ENCODE measurements at regions not wholly inside any gene's neighbourhood (a gene's known extent, or its start where the extent isn't known, plus 50 kb on each side); places are given as distances from the start of the nearest gene placed in this dataset.

- no peak for TF ChIP-seq CTCF (conservative IDR thresholded peaks at IDR 0.05)
- Mint-ChIP-seq H3K4me1 (ENCODE audit: unreplicated experiment) (peaks cover 18% of the 10 kb centered on the region), H3K27me3 (peaks cover 31% of the 10 kb centered on the region), H3K27ac (no peak overlapping the region), H3K36me3 (no peaks in the 10 kb centered on the region), H3K4me3 (no peak overlapping the region), H3K9me3 (no peaks in the 10 kb centered on the region)
- DNase-seq (ENCODE audit: extremely low spot score, unreplicated experiment): no peak
These were observed 209.6 kb downstream of the BUD13 start for GRCh38 chr11:116563028-116563711.

GRCh38 chr11:116560589-116560988 lies 212.2 kb downstream of the BUD13 start:
- no peak for TF ChIP-seq CTCF (conservative IDR thresholded peaks at IDR 0.05)
- DNase-seq (ENCODE audit: extremely low spot score, unreplicated experiment): no peak
- Mint-ChIP-seq H3K4me3 (no peak overlapping the region), H3K9me3 (peaks cover 5% of the 10 kb centered on the region), H3K27ac (no peak overlapping the region), H3K4me1 (ENCODE audit: unreplicated experiment) (peaks cover 18% of the 10 kb centered on the region), H3K27me3 (peaks cover 48% of the 10 kb centered on the region), H3K36me3 (no peaks in the 10 kb centered on the region)

DNA sequence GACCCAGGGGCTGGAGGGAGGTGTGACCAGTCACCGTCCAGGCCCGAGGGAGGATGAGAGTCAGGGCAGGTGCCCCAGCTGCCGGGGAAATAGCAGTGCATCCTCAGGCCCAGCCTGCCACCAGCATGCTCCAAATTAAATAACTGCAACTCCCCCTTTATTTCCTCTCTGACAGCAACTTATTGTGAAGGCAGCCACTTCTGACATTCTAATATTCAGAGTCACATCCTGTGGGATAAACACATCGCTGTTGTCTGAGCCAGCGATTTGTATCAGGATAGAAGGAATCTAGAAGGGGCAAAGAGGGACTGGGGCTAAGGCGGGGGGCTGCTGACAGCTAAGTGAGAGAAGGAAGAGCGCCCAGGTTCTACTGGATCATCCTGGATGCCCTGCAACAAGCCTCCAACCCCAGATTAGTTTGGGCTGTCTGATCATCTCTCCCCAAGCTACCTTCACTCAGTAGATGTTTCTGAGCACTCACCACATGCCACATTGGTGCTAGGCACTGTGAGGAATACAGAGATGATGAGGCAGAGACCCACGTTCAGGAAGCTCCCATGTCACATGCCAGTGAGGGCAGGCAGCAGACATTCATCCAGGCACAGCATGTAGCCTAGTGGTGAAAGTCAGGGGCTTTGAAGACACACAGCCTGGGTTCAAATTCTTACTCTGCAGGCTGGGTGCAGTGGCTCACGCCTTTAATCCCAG lies 214.1 kb downstream of the BUD13 start:
- no peak for TF ChIP-seq CTCF (conservative IDR thresholded peaks at IDR 0.05)
- Mint-ChIP-seq H3K9me3 (peaks cover 5% of the 10 kb centered on the region), H3K4me1 (ENCODE audit: unreplicated experiment) (peaks cover 17% of the 10 kb centered on the region), H3K27ac (no peak overlapping the region), H3K27me3 (peaks cover 50% of the 10 kb centered on the region), H3K4me3 (no peak overlapping the region), H3K36me3 (no peaks in the 10 kb centered on the region)
- no peak for DNase-seq (ENCODE audit: extremely low spot score, unreplicated experiment)

DNA sequence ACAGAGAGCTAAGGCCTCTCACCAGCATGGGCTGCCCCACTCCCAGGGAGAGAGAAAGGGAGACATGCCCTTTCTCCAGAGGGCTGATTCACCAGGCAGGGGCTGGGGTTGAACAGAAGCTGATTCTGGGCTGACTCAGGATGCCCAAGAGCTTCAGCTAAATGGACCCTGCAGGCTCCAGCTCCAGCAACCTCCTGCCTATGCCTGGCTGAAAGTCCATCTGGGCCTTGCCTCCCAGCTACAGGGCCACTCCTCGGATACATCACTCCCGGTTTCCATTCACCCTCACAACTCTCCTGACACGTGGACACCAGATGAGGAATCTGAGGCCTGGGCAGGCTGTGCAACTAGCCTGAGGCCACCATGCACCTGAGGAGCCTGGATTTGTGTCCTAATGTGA lies 215.5 kb downstream of the BUD13 start:
- no peak for TF ChIP-seq CTCF (conservative IDR thresholded peaks at IDR 0.05)
- peaks cover 4% of the 10 kb centered on the region for H3K4me1 Mint-ChIP-seq (ENCODE audit: unreplicated experiment)
- no peaks in the 10 kb centered on the region for H3K36me3 Mint-ChIP-seq
- H3K9me3 Mint-ChIP-seq: peaks cover 5% of the 10 kb centered on the region
- no peak overlapping the region for H3K4me3 Mint-ChIP-seq
- H3K27me3 Mint-ChIP-seq: peaks cover 41% of the 10 kb centered on the region
- no peak overlapping the region for H3K27ac Mint-ChIP-seq
- DNase-seq (ENCODE audit: extremely low spot score, unreplicated experiment): no peak

- Mint-ChIP-seq H3K9me3 (peaks cover 5% of the 10 kb centered on the region), H3K4me3 (no peak overlapping the region), H3K27me3 (peaks cover 43% of the 10 kb centered on the region), H3K4me1 (ENCODE audit: unreplicated experiment) (peaks cover 4% of the 10 kb centered on the region), H3K27ac (no peak overlapping the region), H3K36me3 (no peaks in the 10 kb centered on the region)
- TF ChIP-seq CTCF (conservative IDR thresholded peaks at IDR 0.05): no peak
- DNase-seq (ENCODE audit: extremely low spot score, unreplicated experiment): no peak
These were observed 216.3 kb downstream of the BUD13 start for GRCh38 chr11:116556483-116556882.

Data from type B pancreatic cell (in vitro differentiated cells).